Small intestine (tissue), 7 donors: ENCODE measurements at regions not wholly inside any gene's neighbourhood (a gene's known extent, or its start where the extent isn't known, plus 50 kb on each side); places are given as distances from the start of the nearest gene placed in this dataset.
A peak's percentile ranks its signal among the peaks of the same experiment; 100 is the strongest.

ENCODE experiments used
- DNase-seq, 2 donors: peaks; one replicate each; pipeline versions ENCODE4 v3.0.0 to v3.0.0-alpha.2; 2013
- FAIRE-seq: peaks from 2 replicates; lab custom pipeline; 2012; peaks lifted over from hg19 to GRCh38; lab: Jason Lieb, UNC
- H3K27ac ChIP-seq, 3 donors: one replicate each; pipeline ENCODE4 v1.5.1; 2013; ENCODE audit warnings: low read length in 2 of 3, mild to moderate bottlenecking in 2 of 3, control low read depth in 1 of 3, inconsistent platforms in 1 of 3, low read depth in 1 of 3, moderate library complexity in 1 of 3
- H3K27me3 ChIP-seq, 3 donors: one replicate each; pipeline ENCODE4 v1.6.1; 2013; ENCODE audit warnings: low read length in 3 of 3, inconsistent platforms in 1 of 3; ENCODE audit not compliant: control insufficient read depth in 3 of 3, insufficient read depth in 3 of 3
- H3K36me3 ChIP-seq, 3 donors: one replicate each; pipeline ENCODE4 v1.6.1; 2013; ENCODE audit warnings: low read length in 3 of 3, inconsistent platforms in 1 of 3, low read depth in 1 of 3, mild to moderate bottlenecking in 1 of 3, moderate library complexity in 1 of 3; ENCODE audit not compliant: control insufficient read depth in 3 of 3, insufficient read depth in 2 of 3
- H3K4me1 ChIP-seq, 3 donors: one replicate each; pipeline ENCODE4 v1.6.1; 2013; ENCODE audit warnings: low read length in 2 of 3, inconsistent platforms in 1 of 3, low read depth in 1 of 3, mild to moderate bottlenecking in 1 of 3, moderate library complexity in 1 of 3; ENCODE audit not compliant: control insufficient read depth in 3 of 3, insufficient read depth in 2 of 3
- H3K4me3 ChIP-seq, 3 donors: one replicate each; pipeline ENCODE4 v1.5.1; 2013; ENCODE audit warnings: low read length in 3 of 3, control low read depth in 1 of 3, inconsistent platforms in 1 of 3, low read depth in 1 of 3, mild to moderate bottlenecking in 1 of 3, moderate library complexity in 1 of 3
- H3K9me3 ChIP-seq, 2 donors: one replicate each; pipeline ENCODE4 v1.6.1; 2013; ENCODE audit warnings: low read depth in 1 of 2, low read length in 1 of 2; ENCODE audit not compliant: control insufficient read depth in 2 of 2, insufficient read depth in 1 of 2
- WGBS, 3 donors: extraction: QIAGEN DNeasy Blood & Tissue Kit; methylation state at CpG; one replicate each; pipeline ENCODE4 v1.1.7; 2013; 5-methylcytosine and 5-hydroxymethylcytosine counted together
- donor health status: healthy with polysubstance abuse.
- donor health status: control.
- donor health status: control.
- donor health status: Bipolar disorder and iron deficiency.
- donor health status: healthy.

DNA sequence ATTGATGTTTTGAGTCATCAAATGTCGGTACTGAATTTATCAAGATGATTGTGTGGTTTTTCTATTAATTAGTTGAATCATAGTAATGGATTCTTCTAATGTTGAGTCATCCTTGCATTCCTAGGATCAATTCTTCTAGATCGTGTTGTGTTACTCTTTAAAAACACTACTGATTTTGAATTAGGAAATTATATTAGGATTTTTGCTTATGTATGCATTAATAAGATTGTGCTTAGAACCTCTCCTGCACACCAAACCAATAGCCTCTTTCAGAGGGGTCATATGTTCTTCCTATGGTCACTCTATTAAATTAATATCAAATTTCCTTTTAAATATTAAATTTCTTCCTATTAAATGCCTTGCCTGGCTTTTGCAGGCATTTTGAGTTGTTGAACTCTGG, 151.7 kb upstream of the TOPAZ1 start:
- H3K4me3 ChIP-seq = no peak overlapping the region
- no peak overlapping the region for H3K27ac ChIP-seq
- H3K4me1 ChIP-seq = no peaks in the 10 kb centered on the region
- FAIRE-seq (no peak), DNase-seq (no peak)
- peaks cover 0 to 9% (median 4%) of the 10 kb centered on the region in 3 donors for H3K27me3 ChIP-seq
- no peaks in the 10 kb centered on the region for H3K36me3 ChIP-seq
- H3K9me3 ChIP-seq = no peaks in the 10 kb centered on the region
- WGBS, 3 donors = 53 to 72% (median 55%) methylated on average over 2 of the region's 2 CpGs

DNA sequence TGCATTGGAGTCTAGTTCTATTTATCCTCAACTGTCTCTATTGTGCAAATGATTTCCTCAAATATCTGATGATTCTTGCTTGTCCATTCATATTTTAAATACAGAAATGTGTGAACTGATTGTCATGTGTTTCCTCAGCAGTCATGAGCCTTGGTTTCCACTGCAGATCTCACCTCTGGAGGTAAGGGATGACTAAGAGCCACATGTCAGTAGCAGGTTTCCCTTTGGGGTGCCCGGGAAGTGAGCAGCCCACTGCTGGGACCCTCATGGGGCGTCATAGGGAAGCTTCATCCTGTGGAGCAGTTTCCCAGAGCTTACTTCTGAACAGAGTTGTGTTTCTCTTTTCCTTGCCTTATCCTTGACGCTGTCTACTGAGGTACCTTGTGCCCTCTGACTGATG, 149.2 kb upstream of the TOPAZ1 start:
- no peaks in the 10 kb centered on the region for H3K36me3 ChIP-seq
- H3K27ac ChIP-seq = no peak overlapping the region
- no peak overlapping the region for H3K4me3 ChIP-seq
- no peaks in the 10 kb centered on the region for H3K4me1 ChIP-seq
- 83 to 88% (median 87%) methylated on average over 3 of the region's 3 CpGs for WGBS, 3 donors
- DNase-seq (no peak), FAIRE-seq (no peak)
- H3K9me3 ChIP-seq = no peaks in the 10 kb centered on the region
- peaks cover 0 to 9% (median 4%) of the 10 kb centered on the region in 3 donors for H3K27me3 ChIP-seq

DNA sequence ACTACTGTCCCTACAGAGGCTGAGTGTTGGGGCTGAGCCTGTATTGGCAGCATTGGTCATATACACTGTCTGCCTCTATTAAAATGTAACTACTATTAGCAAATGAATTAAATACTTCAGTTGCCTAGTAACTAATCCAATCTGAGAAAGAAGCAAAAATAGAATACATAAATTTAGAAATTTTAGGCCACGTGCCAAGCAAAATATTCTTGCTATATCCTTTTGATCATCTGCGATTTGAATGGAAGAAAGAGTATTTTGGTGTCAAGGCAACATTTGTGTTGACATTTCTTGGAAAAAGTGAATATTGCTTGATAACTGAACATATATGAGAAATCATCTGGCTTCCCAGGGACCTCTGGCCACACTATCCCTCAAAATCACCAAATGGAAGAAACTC, 148.2 kb upstream of the TOPAZ1 start:
- 72 to 91% (median 83%) methylated on average over 2 of the region's 2 CpGs for WGBS, 3 donors
- H3K9me3 ChIP-seq = no peaks in the 10 kb centered on the region
- FAIRE-seq = no peak
- no peaks in the 10 kb centered on the region for H3K36me3 ChIP-seq
- DNase-seq = no peak
- H3K27ac ChIP-seq = no peak overlapping the region
- no peaks in the 10 kb centered on the region for H3K4me1 ChIP-seq
- H3K4me3 ChIP-seq = no peak overlapping the region
- H3K27me3 ChIP-seq = peaks cover 0 to 9% (median 4%) of the 10 kb centered on the region in 3 donors

DNA sequence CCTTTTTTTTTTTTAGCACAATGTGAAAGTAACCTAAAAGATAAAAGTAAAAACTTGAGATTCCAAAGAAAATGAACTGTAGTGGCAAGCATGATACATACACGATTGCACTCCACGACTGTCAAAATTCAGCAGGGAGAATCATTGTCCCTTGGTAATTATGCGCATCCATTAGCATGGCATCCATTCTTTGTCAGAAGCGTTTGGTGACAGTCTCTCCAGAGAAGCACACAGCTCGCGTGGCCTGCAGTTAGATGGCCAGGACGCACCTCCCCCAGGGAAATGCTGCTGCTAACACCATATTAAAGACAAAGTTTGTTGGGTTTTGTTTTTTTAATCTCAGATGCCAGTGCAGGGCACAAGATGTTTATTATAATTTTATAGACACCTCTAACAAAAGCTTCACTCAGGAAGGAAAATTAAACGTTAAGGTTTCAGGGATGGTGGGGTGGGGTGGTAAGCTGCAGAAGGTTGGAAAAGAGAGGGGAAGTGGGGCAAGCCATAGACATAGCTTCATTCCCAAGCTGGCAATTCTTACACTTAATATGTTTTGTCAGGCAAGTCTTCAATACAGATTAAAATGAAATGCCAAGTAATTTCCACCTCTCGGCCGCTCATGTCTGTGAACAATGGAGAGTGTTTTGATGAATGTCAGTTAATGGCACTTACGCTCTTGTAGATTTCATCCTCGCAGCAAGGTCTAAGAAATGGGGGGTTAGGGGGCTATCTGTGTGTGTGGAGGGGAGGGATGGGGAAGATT, 142.8 kb upstream of the TOPAZ1 start:
- no peak for DNase-seq
- H3K4me1 ChIP-seq = peaks cover 0 to 20% (median 2%) of the 10 kb centered on the region in 3 donors
- H3K36me3 ChIP-seq = peaks cover 0 to 2% (median 0%) of the 10 kb centered on the region in 3 donors
- 77 to 88% (median 82%) methylated on average over 12 of the region's 12 CpGs for WGBS, 3 donors
- no peaks in the 10 kb centered on the region for H3K9me3 ChIP-seq
- no peak overlapping the region for H3K4me3 ChIP-seq
- no peaks in the 10 kb centered on the region for H3K27me3 ChIP-seq
- H3K27ac ChIP-seq = no peak overlapping the region
- no peak for FAIRE-seq

DNA sequence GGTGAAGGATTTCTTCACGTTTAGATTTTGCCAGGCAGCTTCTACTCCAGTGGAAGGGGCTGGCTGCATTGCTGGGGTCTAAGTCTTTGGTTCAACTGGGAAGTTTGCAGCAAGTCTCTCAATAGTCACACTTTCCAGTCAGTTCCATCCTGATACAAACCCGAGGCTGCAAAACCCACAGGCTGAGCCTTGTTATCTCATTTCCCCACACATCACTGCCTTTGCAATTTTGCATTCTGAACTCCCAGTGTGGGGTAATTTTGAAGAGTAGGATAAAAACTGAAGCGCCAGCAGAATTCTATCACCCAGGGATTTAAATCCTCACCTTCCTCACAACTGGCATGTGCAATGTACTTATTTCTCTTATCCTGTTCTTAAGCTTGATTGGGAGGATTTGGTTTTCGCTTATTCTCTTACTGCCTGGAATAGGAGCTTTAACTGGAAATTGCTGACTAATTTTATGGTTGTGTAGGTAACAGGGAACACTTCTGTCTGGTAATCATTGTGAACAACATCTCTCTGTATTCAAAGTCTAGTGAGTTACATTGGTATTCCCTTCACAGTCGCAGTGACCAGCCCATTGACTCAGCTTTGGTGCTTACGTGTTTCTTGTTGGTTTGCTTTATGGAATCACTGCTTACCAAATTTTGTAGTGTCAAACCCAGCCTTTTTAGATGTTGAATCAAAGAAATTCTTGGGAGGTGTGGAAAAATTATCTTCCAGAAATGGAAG, 142.0 kb upstream of the TOPAZ1 start:
- Histone ChIP-seq H3K4me3 (no peak overlapping the region), H3K9me3 (no peaks in the 10 kb centered on the region), H3K27ac (peak overlapping the region in 1 of 3 donors; percentile 67), H3K4me1 (peaks cover 0 to 23% (median 2%) of the 10 kb centered on the region in 3 donors), H3K27me3 (peaks cover 0 to 2% (median 0%) of the 10 kb centered on the region in 3 donors), H3K36me3 (peaks cover 0 to 2% (median 0%) of the 10 kb centered on the region in 3 donors)
- 76 to 80% (median 77%) methylated on average over 6 of the region's 6 CpGs for WGBS, 3 donors
- FAIRE-seq = no peak
- DNase-seq = peak in 1 of 2 donors; percentile 26

DNA sequence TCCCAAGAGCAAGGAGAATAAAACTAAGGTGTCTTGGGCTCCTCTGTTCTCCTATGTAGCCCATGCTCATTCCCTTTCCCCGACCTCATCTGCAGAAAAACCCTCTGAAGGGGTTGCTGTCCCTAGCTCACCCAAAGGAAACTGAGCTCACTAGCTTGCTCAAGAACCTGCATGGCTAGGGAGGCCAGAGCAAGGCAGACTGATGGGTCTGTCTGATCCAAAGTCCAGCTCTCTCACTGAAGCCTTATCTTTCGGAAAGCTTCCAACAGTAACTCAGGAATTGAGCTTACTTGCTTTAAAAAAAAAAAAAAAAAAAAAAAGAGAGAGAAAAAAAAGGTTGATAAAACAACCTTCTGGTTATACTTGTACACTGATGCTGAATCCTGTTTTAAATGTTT, 141.4 kb upstream of the TOPAZ1 start:
- peaks cover 0 to 2% (median 0%) of the 10 kb centered on the region in 3 donors for H3K27me3 ChIP-seq
- 18 to 55% (median 32%) methylated on average over 2 of the region's 2 CpGs for WGBS, 3 donors
- peak overlapping the region in 1 of 3 donors; percentile 67 for H3K27ac ChIP-seq
- FAIRE-seq (no peak), DNase-seq (peak; percentile 55 to 79)
- H3K36me3 ChIP-seq = peaks cover 0 to 2% (median 0%) of the 10 kb centered on the region in 3 donors
- no peaks in the 10 kb centered on the region for H3K9me3 ChIP-seq
- no peak overlapping the region for H3K4me3 ChIP-seq
- H3K4me1 ChIP-seq = peaks cover 0 to 24% (median 2%) of the 10 kb centered on the region in 3 donors

DNA sequence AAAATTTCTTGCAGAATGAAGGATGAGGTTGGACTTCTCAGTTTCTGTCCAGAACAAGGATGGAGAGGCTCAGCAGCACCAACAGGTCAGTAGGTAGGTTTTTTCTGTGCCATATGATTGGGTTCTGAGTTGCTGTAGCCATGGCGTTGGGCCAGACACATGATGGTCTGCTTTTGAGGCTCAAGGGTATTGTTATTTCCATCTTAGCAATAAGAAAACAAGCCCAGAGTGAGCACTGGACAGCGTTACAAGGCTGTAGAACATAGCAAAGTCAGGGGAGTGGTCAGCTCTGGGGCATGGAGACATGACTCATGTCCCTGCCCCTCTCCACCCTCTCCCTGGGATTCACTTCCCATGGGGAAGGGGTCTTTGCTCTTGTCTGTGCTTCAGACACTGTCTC, 137.6 kb upstream of the TOPAZ1 start:
- DNase-seq (no peak), FAIRE-seq (no peak)
- Histone ChIP-seq H3K4me1 (peaks cover 0 to 32% (median 2%) of the 10 kb centered on the region in 3 donors), H3K9me3 (no peaks in the 10 kb centered on the region), H3K27ac (no peak overlapping the region), H3K36me3 (peaks cover 0 to 2% (median 0%) of the 10 kb centered on the region in 3 donors), H3K27me3 (peaks cover 0 to 2% (median 0%) of the 10 kb centered on the region in 3 donors), H3K4me3 (no peak overlapping the region)
- WGBS, 3 donors = 80 to 89% (median 87%) methylated on average over 2 of the region's 2 CpGs

DNA sequence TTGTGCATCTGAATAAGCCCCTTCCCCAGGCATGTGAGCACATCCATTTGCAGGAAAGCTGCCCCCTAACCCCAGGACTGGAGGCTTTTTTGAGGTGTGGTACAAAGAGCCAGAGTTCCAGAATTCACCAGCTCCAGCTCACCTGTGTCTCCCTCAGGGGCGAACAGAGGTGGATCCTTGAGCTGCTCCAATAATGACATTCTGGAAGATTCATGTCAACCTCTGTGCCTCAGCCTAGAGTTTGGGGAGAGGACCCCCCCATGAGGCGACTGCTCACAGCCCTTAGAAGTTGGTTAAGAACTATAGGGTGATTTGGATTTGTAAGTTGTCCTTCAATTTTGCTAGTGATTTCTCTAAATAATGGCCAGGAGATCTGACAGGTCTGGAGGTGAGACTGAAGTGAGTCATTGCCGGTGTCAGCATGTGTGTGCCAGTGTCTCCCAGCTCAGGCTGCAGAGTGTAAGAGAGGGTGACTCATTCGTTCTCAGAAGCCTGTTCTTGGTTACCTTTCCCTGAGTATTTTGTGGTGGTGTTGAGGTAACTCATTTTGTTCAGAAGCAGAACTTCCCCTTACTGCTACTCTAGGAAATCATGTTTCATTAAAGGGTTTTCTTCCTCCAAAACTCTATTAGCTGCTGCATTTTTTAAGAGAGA, 136.9 kb upstream of the TOPAZ1 start:
- peak; percentile 35 to 48 for DNase-seq
- whole genome bisulfite sequencing, 3 donors = 44 to 58% (median 58%) methylated on average over 4 of the region's 4 CpGs

More for the DNA sequence above, 136.9 kb upstream of the TOPAZ1 start:
- Histone ChIP-seq H3K27me3 (peaks cover 0 to 2% (median 0%) of the 10 kb centered on the region in 3 donors), H3K36me3 (peaks cover 0 to 2% (median 0%) of the 10 kb centered on the region in 3 donors), H3K27ac (peak overlapping the region in 1 of 3 donors; percentile 4), H3K4me1 (peaks cover 0 to 26% (median 2%) of the 10 kb centered on the region in 3 donors), H3K4me3 (no peak overlapping the region), H3K9me3 (no peaks in the 10 kb centered on the region)
- no peak for FAIRE-seq
